CD1c-positive myeloid dendritic cell (primary cell): ENCODE measurements at regions not wholly inside any gene's neighbourhood (a gene's known extent, or its start where the extent isn't known, plus 50 kb on each side); places are given as distances from the start of the nearest gene placed in this dataset.
"Not testable (repeated sequence)": the region's sequence is repeated elsewhere in the genome, so short reads cannot be mapped to it uniquely, and the experiment has no call there.

Experiments
- DNase-seq: peaks from one replicate; pipeline ENCODE4 v3.0.0-alpha.2; 2016; ENCODE audit errors: extremely low spot score

DNA sequence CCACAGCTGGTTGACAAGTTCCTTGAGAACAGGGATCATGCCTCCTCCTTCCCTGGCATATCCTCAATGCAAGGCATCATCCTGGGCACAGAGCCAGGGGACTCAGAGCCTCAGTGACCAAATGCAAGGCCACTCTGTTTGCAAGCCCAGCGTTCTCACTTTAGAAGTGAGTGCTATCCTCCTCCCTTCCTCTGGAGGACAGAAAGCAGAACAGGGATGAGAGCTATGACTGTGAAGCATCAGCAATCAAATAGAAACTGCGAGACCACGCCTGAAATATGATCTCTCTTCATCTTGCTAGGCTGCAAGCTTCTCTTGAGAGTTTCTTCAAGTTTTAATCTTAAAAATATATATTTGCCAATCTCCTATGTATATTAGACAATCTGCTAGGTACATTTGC lies 119.8 kb downstream of the LRATD1 start:
- no peak for DNase-seq

DNA sequence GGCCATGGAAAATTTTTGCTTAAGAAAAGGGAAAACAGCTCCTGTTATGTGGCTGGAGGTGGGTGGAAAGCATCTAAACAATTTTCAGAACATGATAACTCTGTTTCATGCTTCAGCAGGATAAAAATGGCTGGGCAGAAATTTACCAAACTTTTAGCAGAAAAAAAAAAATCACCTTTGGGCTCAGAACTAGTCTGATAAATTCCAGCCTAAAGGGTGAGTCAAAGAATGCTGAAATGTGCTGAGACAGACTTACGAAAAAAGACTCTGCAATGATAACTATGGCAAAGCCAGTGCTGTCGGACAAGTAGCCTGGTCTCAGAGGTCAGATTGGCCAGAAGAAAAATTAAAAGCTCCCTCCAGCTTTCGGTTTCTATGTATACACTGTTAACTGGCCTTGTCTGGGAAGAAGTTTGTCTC lies 123.6 kb downstream of the LRATD1 start:
- DNase-seq = no peak

DNA sequence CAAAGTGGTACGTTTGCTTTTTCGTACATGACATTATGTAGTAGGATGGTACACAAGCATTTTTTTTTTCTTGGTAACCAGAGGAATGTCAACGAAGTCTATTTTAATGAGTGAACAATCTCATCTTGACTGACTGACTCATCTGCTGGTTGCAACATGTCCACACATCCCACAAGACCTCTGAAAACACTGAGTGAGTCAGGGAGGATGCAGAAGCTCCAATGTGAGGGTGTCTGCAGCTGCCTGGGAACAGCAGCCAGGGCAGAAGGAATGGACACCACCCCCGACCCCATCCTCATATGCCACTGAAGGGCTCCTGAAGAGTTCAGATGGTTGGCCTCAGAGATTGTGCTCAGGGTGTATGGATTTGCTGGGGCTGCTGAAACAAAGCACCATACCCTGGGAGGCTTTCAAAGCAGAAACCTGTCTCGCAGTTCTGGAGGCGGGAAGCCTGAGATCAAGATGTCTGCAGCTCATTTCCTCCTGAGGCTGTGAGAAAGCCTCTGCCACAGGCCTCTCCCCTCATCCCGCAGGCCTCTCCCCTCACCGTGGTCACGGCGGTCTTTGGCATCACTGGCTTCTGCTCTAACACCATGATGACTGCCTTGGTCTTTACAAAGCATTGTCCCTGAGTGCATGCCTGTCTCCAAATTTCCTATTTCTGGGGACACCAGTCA lies 124.6 kb downstream of the LRATD1 start:
- no peak for DNase-seq

DNA sequence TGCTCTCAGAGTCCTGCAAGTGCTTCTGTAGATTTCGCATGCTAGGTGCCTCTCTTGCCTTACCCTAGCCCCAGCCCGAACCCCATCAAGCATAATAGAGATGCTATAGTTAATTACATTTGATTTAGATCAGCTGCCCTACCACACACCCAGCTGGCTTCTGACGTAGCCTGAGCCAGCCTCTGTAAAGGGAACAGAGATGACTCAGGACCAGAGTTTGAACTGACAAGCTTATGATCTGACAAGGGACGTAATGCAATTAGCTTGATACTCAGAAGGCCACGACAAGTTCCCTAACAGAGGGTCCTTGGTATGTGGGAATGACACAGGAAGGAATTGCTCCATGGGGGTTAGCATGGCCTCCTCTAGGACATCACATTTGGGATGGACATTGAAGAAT lies 126.6 kb downstream of the LRATD1 start:
- no peak for DNase-seq

DNA sequence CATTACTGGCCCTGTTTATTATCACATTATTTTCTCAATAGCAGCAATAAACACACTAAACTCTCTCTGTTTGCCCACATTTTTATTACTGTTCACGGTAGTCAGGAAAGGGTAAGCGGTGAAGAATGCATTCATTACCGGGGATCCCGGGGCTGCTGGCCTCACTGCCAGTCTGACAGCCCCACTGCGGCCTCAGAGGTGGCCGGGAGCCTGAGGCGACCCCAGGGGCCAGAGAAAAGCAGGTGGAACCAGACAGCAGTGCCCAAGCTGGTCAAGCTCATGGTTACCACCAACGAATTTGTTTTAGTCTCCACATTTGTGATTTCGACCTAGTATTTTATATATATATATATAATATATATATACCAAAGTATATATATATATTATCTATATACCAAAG lies 127.7 kb downstream of the LRATD1 start:
- no peak for DNase-seq

DNA sequence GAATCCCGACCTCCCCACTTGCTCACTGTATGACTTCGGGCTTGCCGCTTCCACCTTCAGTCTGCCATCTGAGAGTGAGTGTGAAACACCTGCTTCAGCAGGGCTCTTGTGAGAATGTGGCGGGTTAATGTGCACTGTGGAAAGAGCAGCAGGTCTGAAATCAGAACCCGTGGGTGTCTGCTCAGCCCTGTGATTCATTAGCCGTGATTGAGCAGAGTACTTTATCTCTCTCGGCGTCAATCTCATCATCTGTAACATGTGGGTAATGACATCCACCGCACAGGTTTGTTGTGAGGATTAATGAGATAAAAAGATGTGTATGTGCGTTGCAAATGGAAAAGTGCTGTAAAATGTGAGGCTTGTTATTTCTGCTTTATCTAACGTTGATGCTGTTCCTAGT lies 128.6 kb downstream of the LRATD1 start:
- no peak for DNase-seq

DNA sequence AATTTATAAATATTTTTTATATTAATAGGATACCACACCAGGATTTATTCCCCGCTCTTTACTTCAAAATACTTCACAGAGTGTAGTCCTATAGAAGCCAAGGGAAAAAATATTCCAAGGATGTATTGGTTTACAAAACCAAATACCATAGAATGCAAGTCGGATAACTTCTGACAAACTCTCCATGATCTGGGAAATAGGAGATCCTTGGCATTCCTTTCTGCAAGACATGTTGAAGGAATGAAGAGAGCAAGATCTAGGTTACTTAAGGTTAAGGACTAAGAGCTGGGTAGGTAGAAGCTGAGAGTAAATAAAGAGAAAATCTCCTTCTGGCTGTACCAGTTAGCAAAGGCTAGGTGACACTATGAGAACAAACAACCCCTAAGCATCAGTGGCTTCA lies 141.2 kb downstream of the LRATD1 start:
- DNase-seq = no peak

DNA sequence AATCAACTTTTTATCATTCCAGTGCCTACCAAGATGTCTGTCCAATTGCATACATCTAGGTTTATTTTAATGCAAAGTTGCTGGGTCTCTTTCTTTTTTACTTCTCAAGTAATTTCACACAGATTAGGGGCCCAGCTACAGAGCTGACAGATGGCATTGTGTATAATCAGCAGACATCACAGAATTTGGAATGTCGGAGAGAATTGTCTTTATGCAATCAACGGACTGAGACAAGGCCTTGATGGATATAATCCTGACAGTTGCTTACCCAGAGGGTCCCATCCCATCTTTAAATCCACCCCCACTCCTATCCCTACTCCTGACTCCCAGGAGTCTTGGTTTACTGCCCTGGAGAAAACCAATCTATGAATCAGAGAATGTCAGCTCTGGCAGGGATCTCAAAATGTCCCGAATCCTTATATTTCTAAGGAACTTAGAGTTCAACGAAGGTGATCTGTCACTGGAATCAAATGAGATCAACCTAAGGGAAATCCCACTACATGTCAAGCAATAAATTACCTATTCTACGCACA lies 142.0 kb downstream of the LRATD1 start:
- DNase-seq = no peak

DNA sequence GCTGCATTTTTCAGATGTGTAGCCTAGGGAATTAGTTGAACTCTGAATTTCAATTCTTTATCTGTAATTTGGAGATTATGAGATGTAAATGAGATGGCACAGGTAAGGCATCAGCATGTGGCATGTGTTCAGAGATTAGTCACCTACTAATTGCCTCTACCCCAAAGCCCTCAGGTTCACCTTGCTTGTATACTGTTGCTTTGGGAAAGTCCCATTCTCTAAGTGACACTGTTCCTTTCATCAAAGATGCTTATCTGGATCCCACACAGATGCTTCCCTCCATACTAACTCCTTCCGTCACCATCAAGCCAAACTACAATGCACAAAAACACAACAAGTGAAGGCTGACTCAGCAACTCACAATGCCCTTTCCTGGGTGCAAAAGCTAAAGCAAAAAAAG lies 143.7 kb downstream of the LRATD1 start:
- DNase-seq = no peak

DNA sequence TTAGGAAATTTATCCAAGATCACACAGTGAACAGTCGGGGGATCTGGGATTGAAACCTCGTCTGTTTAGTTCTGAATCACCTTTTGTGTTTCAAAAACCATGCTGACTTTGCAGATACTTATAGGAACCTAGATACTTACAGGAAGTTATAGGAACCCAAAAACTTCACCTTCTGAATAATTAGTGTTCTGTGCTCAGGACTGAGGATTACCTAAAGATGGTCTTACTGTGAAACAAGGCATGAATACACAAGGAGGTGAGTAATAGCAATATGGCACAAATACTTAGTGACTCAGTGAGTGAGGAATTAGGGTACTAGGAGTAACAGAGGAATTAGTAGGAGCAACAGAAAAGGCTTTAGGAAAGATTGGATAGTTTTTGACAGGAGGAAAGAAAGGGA lies 145.5 kb downstream of the LRATD1 start:
- no peak for DNase-seq

DNA sequence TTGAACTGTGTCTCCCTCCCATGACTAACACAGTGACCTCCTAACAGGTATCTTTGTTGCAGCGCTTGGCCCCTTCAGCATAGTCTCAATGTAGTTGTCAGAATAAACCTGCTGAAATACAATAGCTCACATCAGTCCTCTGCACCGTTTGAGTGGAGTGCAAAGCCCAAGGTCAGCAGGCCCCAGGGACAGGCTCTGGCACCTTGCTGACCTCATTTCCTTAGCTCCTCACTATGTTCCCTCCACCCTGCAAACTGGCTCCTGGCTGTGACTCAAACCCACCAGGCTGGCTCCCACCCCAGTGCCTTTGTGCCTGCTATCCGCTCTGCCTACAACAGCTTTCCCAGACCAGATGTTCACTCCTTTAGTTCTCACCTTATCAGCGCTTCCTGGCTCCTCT lies 146.7 kb downstream of the LRATD1 start:
- no peak for DNase-seq

DNA sequence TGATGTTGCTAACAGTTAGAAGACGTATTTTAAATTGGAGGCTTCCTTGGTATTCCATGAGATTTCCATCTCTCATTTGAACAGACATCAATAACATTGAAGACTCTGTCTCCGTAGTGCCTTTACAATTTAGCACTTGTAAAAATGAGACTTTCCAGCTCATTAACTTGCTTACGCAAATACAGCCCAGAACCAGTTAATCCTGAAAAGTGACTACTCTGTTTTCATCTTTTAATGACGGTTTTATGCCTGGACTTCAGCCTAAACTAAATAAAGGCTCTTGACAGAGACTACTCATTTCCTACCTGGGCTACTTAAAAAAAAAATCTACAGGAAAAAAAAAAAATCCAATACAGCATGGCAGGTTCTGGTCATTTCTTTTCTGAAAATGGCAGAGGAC lies 148.6 kb downstream of the LRATD1 start:
- DNase-seq = no peak

DNA sequence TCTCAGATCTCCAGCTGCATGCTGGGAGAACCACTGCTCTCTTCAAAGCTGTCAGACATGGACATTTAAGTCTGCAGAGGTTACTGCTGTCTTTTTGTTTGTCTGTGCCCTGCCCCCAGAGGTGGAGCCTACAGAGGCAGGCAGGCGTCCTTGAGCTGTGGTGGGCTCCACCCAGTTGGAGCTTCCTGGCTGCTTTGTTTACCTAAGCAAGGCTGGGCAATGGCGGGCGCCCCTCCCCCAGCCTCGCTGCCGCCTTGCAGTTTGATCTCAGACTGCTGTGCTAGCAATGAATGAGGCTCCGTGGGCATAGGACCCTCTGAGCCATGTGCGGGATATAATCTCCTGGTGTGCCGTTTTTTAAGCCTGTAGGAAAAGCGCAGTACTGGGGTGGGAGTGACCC lies 156.3 kb downstream of the LRATD1 start:
- not testable (repeated sequence) for DNase-seq

DNA sequence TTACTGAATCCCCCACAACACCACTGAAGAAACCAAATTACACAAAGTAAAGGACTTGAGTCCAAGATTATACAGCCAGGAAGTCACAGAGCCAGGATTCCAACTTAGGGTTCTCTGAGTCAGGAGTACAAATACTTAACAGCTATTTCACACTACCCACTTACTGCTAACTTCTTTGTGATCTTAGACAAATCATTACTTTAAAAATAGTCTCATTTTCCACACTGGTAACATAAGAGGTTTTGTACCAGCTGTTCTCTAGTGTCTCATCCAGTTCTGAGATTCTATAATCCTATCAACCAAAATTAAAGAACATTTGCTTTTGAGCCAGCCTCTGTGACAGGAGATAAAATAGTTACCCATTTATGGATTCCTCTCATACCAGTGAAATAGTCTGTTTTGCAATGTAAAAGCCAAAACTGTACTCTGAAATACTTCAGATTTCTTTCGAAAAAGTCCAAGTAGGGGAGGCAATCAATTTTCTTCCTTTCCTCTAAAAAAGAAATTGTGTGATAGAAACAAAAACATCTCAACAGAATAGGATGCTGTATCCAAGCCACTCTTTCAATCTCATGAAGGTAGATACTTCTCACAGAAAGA lies 157.6 kb downstream of the LRATD1 start:
- DNase-seq = no peak

DNA sequence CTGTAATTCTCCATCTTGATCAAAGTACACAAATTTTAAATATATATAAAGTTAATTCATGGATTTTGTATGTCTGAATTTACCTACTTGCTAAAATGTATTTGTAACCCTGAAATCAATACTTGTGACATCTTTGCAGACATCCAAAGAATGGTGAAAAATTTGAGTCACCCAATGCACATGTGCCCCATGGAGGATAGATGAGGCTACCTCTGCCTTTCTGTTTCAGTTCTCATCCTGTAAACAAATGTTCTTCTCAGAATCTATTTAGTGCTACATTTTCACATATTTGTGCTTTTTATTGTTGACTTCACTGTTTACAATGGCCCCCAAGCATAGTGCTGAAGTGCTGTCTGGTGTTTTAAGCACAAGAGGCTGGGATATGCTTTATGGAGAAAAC lies 171.5 kb downstream of the LRATD1 start:
- DNase-seq = no peak

DNA sequence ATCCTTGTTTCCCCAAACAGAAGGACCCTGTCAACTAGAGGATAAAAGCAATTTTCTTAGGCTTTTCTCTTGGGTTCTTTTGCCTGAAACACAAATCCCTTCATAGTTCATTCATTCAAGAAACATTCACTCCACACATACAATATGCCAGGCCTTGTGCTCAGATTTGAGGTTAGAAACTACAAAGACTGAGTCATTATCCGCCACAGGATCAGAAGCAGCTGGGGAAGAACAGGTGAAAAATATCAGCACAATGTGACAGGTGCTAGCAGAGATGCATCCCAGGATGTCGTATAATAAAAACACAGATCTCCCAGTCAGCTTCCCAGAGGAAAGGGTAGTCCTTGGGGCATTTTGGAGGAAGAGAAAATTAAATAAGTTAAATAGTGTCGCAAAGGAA lies 172.4 kb downstream of the LRATD1 start:
- no peak for DNase-seq

DNA sequence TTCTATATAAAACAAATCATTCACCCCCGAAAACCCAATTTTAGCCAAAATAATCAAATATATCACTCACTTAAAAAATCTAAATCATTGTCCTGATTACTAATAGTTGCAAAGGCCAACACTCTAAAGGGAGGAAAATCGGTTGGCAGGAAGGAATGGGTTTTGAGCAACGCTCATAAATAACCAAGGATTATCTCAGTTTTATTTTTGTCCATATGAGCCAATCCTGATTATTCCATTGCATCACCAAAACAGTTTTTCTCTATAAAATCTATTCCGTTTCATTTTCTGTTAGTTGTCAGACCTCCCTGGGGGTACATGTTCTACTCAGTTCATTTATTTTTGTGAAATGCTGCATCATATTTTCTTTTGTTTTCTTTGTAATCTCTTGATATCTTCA lies 174.1 kb downstream of the LRATD1 start:
- no peak for DNase-seq

DNA sequence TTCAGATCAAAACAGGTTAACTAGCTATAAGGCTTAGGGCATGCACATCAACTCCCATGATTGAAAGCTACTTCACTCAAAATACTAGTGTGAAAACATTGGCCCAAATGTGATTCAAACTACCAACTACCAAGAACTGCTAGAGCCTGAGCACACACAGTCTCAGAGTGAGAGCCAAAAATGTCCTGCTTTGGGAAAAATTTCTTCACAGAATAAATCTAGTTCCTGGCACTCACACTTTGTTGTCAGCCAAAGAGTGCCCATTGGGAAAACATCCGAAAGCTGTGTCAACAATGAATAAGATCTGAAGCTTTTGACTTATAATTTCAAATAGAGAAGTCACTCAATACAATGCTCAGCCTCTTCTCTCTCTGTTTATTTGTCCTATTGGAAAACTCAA lies 182.7 kb downstream of the LRATD1 start:
- DNase-seq = no peak

DNA sequence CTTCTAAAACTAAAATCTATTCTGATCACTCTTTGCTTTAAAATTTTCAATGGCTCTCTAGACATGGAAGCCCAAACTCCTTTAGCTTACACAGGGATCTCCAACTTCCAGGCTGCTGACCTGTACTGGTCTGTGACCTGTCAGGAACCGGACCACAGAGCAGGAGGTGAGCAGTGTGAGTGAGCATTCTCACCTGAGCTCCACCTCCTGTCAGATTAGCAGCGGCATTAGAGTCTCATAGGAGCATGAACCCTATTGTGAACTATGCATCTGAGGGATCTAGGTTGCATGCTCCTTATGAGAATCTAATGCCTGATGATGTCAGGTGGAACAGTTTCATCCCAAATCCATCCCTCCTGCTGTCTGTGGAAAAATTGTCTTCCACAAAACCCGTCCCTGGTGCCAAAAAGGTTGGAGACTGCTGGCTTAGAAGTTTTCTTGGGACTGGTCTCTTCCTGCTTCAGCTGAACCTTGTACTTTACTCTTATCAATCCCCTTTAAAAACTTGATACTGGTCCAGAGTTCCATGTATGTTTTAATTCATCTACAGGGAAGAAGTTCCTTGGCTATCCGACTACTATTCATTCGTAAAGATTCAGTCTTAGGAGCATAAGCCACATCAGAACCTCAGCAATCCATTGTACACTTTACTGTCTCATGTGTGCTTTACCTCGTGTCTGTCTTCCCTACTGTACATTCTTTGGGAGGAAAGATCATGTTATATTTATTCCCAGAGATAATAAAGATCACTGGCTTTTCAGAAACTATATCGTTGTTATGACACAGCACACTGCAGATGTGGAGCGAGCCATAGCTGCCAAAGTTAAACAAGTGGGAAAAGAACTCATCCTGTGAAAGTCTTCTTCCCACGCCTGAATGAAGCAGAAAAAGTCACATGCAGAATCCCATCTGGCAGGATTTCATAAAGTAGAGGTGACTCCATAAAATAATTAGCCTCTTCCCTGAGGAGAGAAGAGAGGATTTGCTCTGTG lies 183.8 kb downstream of the LRATD1 start:
- DNase-seq = no peak

DNA sequence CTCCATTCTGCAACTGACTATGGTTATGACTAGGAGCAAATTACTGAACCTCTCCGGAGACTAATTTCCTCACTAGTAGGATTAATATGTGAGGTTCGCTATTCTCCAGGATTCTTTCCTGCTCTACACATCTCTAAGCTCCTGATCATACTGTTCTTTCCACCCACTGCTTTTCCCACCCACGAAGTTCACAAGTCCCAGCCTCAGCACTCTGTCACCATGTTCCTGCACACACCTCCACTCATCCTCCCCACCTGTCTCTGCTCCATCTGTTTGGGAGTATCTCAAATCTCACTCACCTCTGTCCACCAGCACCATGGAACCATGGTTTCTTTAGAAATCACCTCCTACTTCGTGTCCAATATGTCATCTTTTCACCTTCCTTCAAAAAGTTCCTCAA lies 185.3 kb downstream of the LRATD1 start:
- DNase-seq = no peak

DNA sequence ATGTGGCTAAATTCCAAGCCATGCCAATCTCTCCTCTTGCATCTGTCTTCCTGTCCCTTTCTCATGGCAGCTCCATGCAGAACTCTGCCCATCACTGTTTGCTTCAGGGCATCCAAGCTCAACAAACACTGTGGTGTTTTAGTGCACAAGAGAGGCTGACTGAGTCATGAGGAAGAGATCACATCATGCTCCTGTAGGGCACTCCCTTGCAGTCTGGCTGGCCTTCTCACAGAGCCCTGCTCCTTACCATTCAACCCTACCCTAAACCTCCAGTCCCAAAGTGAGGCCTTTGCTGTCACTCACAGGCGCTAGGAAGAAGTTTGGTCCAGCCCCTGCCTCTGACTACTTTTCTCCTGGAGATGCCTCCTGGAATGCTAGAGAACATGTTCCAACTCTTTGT lies 194.0 kb downstream of the LRATD1 start:
- DNase-seq = no peak

DNA sequence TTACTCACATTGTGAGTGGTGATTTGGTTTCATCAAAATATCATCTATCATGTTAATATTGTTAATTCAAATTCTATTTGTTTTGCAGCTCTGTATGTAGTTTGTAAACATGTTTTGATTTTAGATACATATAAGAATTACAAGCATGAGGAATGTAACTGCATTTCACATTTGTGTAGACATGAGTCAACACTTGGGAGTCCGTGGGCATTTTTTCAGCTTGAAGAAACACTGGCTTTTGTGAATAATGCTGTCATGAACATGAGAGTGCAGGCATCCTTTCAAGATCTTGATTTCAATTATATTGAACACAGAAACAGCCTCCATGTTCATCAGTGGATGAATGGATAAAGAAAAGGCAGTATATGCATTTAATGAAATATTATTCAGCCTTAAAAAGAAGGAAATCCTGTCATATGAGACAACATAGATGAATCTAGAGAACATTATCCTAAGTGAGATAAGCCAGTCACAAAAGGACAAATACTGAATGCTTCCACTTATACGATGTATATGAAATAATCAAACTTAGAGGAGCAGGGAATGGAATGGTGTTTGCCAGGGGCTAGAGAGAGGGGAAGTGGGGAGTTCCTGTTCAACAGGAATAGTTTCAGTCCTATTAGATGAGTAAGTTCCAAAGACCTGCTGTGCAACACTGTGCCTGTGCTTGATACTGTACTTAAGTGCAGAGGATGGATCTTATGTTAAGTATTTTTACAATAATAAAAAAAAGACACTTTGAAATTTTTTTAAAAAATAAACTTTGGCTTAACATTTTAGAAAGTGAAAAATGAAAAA lies 194.9 kb downstream of the LRATD1 start:
- no peak for DNase-seq
